ENCODE measurements at regions not wholly inside any gene's neighbourhood (a gene's known extent, or its start where the extent isn't known, plus 50 kb on each side); places are given as distances from the start of the nearest gene placed in this dataset.

- WGBS, 3 donors: 58 to 83% (median 59%) methylated on average over 1 of the region's 1 CpG
- H3K27ac ChIP-seq (ENCODE audit: low read depth, low read length): no peak overlapping the region
Observed at GRCh38 chr11:81888391-81888790, 845.3 kb downstream of the FAM181B start.

GRCh38 chr11:81887671-81888070 lies 846.0 kb downstream of the FAM181B start:
- WGBS, 3 donors: 92 to 98% (median 96%) methylated on average over 1 of the region's 1 CpG
- H3K27ac ChIP-seq (ENCODE audit: low read depth, low read length): no peak overlapping the region

- WGBS, 3 donors: 62 to 86% (median 84%) methylated on average over 2 of the region's 2 CpGs
- no peak overlapping the region for H3K27ac ChIP-seq (ENCODE audit: low read depth, low read length)
Observed at GRCh38 chr11:81886406-81887075, 847.1 kb downstream of the FAM181B start.

DNA sequence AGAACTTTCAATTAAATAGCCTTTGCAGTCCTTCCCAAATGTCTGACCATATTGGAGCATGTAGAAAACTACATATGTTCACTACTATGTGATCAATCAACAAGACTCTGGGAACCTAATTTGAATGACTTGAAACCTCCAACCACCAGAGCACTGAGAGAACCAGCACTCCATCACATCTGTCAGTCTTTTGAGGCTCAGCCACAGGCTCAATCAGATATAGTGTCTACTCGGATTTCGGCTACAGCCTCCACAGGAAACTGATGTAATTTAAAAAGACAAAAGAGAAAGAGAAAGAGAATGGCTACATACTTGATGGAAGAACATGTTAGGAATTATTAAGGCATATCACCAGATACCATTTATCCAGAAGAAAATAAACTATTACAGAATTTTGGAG lies 859.0 kb downstream of the FAM181B start:
- no peak overlapping the region for H3K27ac ChIP-seq (ENCODE audit: low read depth, low read length)
- WGBS, 3 donors: 27 to 31% (median 28%) methylated on average over 2 of the region's 2 CpGs

DNA sequence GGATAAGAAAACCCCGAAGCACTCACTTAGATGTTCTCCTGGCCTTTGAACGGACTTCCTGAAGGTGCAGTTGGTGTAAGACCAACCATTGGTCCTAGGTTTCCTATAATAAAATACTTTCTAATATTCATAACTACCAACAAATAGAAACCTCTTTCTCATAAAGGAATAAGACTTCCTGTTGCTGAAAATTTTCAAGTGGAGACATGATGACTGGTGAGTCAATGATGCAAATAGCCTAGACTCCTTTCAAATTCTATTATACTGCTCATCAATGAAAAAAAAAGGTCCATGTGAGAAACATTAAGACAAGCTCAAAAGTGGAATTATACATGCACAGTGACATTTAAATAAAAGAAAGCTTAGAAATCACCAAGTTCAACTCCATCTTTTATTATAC lies 862.8 kb downstream of the FAM181B start:
- no peak overlapping the region for H3K27ac ChIP-seq (ENCODE audit: low read depth, low read length)
- 41 to 84% (median 67%) methylated on average over 2 of the region's 2 CpGs for WGBS, 3 donors

GRCh38 chr11:81870066-81870412 lies 863.6 kb downstream of the FAM181B start:
- 19 to 41% (median 25%) methylated on average over 3 of the region's 3 CpGs for WGBS, 3 donors
- H3K27ac ChIP-seq (ENCODE audit: low read depth, low read length): no peak overlapping the region

DNA sequence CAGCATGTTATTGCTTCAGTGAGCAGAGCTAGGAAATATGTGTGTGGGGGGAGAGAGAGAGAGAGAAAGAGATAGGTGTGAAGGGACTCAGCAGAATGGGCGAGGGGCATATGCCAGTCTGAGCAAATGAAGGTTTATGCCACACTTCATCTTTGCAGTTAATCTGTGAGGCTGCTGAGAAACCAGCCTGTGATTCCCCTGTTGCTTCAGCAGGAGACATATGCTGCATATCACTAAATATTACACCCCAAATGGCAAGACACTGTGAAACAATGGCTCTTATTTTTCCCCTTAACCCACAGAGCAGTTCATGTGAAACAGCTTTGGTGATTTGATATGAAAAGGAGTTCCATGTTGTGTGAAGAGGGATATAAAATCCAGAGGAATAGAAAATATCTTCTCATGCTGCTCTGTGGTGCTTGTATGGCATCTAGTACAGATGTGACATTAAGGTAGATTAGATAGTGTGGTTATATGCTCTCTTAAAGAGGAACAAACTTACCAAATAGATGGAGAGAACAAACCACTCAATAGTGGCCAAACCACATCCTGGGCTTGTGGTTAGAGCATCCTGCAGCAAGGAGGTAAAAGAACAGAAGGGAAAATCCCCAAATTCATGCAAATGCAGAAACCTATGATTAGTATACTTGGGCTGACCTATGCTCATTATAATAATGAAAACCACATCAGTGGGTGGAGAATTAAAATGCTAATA lies 864.2 kb downstream of the FAM181B start:
- no peak overlapping the region for H3K27ac ChIP-seq (ENCODE audit: low read depth, low read length)
- WGBS, 3 donors: 68 to 93% (median 75%) methylated on average over 1 of the region's 1 CpG

DNA sequence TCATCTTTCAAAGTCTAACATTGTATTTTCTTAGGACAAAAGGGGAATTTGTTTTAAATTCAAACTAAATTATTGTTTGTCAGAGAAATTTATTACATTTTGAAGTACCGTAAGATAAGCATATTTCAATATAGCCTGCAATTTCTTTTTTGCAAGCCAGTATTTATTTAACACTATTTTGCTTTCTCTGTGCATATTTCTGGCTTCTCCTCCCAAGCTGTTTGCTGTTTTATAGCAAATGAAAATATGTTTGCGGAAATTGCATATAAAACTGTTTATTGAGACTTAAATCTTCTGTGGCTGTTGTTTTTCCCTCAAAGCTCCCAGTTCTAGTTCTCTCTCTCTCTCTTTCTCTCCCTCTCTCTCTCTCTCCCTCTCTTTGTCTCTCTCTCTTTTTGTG lies 866.8 kb downstream of the FAM181B start:
- no peak overlapping the region for H3K27ac ChIP-seq (ENCODE audit: low read depth, low read length)
- 59 to 75% (median 75%) methylated on average over 2 of the region's 2 CpGs for WGBS, 3 donors

GRCh38 chr11:81857386-81857785 lies 876.3 kb downstream of the FAM181B start:
- 54 to 60% (median 60%) methylated on average over 4 of the region's 4 CpGs for WGBS, 3 donors
- no peak overlapping the region for H3K27ac ChIP-seq (ENCODE audit: low read depth, low read length)

- WGBS, 3 donors: 45 to 61% (median 52%) methylated on average over 1 of the region's 1 CpG
- no peak overlapping the region for H3K27ac ChIP-seq (ENCODE audit: low read depth, low read length)
Observed at GRCh38 chr11:81853791-81854190, 879.9 kb downstream of the FAM181B start.

- 50 to 64% (median 63%) methylated on average over 1 of the region's 1 CpG for WGBS, 3 donors
- no peak overlapping the region for H3K27ac ChIP-seq (ENCODE audit: low read depth, low read length)
Observed at GRCh38 chr11:81852896-81853295, 880.8 kb downstream of the FAM181B start.

- H3K27ac ChIP-seq (ENCODE audit: low read depth, low read length): no peak overlapping the region
- 37 to 57% (median 38%) methylated on average over 5 of the region's 5 CpGs for WGBS, 3 donors
Observed at GRCh38 chr11:81840380-81840779, 893.3 kb downstream of the FAM181B start.

- 42 to 67% (median 43%) methylated on average over 1 of the region's 1 CpG for WGBS, 3 donors
- H3K27ac ChIP-seq (ENCODE audit: low read depth, low read length): no peak overlapping the region
Observed at GRCh38 chr11:81839976-81840375, 893.7 kb downstream of the FAM181B start.

DNA sequence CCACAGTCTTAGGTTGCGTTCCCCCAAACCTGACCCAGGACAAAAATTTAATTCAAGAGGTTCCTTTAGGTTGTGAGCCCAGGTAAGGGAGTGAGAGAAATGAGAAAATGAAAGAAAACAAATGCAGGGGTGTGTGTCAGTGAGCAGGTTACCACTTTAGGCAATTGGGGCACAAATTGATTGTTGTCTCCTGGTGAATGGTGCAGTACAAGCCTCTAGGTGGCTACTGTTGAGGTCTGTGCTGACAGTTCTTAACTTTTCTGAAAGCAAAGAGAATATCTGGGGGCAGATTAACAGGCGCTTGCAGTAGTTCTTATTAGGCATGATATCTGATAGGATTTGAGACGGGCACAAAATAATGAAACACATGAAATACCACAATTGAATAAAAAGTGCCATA lies 894.6 kb downstream of the FAM181B start:
- H3K27ac ChIP-seq (ENCODE audit: low read depth, low read length): no peak overlapping the region
- WGBS, 3 donors: 88 to 97% (median 90%) methylated on average over 3 of the region's 3 CpGs

GRCh38 chr11:81829976-81830375 lies 903.7 kb downstream of the FAM181B start:
- H3K27ac ChIP-seq (ENCODE audit: low read depth, low read length): no peak overlapping the region

- no peak overlapping the region for H3K27ac ChIP-seq (ENCODE audit: low read depth, low read length)
Observed at GRCh38 chr11:81825346-81825745, 908.3 kb downstream of the FAM181B start.

DNA sequence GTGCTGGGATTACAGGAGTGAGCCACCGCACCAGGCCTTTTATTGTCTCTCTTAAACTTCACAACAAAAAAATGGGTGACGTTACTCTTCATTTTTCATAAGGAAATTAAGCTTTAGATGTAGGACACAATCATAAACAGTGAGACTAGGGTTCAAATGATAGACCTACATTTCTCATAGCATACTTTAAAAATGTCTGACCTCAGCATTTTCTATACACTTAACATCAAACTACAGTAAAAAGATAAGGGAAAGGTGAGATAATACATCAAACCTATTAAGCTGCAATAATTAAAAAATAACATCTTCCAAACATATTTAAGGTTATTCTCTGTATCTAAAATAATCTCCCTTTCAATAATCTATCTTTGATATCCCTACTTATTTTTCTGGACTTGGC lies 914.2 kb downstream of the FAM181B start:
- WGBS, 3 donors: 64 to 98% (median 87%) methylated on average over 2 of the region's 2 CpGs

GRCh38 chr11:81804858-81805257 lies 928.8 kb downstream of the FAM181B start:
- WGBS, 3 donors: 36 to 76% (median 64%) methylated on average over 1 of the region's 1 CpG
- H3K27ac ChIP-seq (ENCODE audit: low read depth, low read length): no peak overlapping the region

More for the DNA sequence above, 914.2 kb downstream of the FAM181B start:
- no peak overlapping the region for H3K27ac ChIP-seq (ENCODE audit: low read depth, low read length)

DNA sequence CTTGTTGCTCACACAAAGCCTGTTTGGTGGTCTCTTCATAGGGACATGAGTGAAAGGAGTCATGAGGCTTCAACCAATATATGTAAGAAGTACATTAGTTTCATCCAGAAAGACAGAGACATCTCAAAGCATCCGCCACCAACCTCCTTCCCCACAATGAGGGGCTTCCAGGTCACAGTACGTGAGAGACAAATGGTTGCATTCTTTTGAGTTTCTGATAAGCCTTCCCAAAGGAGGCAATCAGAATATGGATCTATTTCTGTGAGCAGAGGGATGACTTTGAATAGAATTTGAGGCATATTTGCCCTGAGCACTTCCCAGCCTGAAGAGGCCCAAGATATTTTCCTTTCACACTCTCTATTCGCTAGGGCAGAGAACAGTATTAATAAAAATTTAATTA lies 931.1 kb downstream of the FAM181B start:
- H3K27ac ChIP-seq (ENCODE audit: low read depth, low read length): no peak overlapping the region
- WGBS, 3 donors: 65 to 77% (median 76%) methylated on average over 3 of the region's 3 CpGs

- 62 to 80% (median 77%) methylated on average over 4 of the region's 4 CpGs for WGBS, 3 donors
- no peak overlapping the region for H3K27ac ChIP-seq (ENCODE audit: low read depth, low read length)
Observed at GRCh38 chr11:81792416-81792815, 941.2 kb downstream of the FAM181B start.

Data from adipose tissue (tissue), 3 donors.